Liver (tissue), 3 donors: ENCODE measurements at regions not wholly inside any gene's neighbourhood (a gene's known extent, or its start where the extent isn't known, plus 50 kb on each side); places are given as distances from the start of the nearest gene placed in this dataset.

ENCODE experiments used
- GABPA ChIP-seq, 2 donors: IDR thresholded peaks in 1 of 2; conservative IDR thresholded peaks in 1 of 2; 2 replicates each; pipeline ENCODE4 v1.6.1; 2016; ENCODE audit warnings: antibody characterized with exemption in 2 of 2, mild to moderate bottlenecking in 1 of 2, moderate library complexity in 1 of 2
- JUND ChIP-seq, 2 donors: IDR thresholded peaks; 2 replicates each; pipeline ENCODE4 v1.6.1; 2016; ENCODE audit warnings: antibody characterized with exemption in 2 of 2
- NR2F2 ChIP-seq: IDR thresholded peaks from 2 replicates; pipeline ENCODE4 v1.6.1; 2016; ENCODE audit warnings: antibody characterized with exemption
- RAD21 ChIP-seq, 2 donors: IDR thresholded peaks; 2 replicates each; pipeline ENCODE4 v1.6.1; 2016; ENCODE audit warnings: antibody characterized with exemption in 2 of 2, mild to moderate bottlenecking in 2 of 2
- YY1 ChIP-seq: IDR thresholded peaks from 2 replicates; pipeline ENCODE4 v1.6.1; 2016; ENCODE audit warnings: antibody characterized with exemption, mild to moderate bottlenecking
- TF ChIP-seq, protein P1 (sequence below): IDR thresholded peaks from 2 replicates; pipeline ENCODE4 v1.6.1; 2016; ENCODE audit warnings: antibody characterized with exemption
- TF ChIP-seq, protein P2 (sequence below): fragments of 150-350 bp; IDR thresholded peaks from 2 replicates; pipeline ENCODE4 v1.5.1; 2017; ENCODE audit warnings: improper control_type of control experiment, low read depth, low read length; ENCODE audit not compliant: missing input control
- TF ChIP-seq, protein P3 (sequence below): IDR thresholded peaks from 2 replicates; pipeline ENCODE4 v1.6.1; 2016; ENCODE audit warnings: antibody characterized with exemption
- TF ChIP-seq, protein P4 (sequence below): IDR thresholded peaks from 2 replicates; pipeline ENCODE4 v1.6.1; 2016; ENCODE audit warnings: antibody characterized with exemption, mild to moderate bottlenecking
- TF ChIP-seq, protein P5 (sequence below): IDR thresholded peaks from 2 replicates; pipeline ENCODE4 v1.6.1; 2016; ENCODE audit warnings: antibody characterized with exemption
- donor health status: healthy.
- donor health status: healthy.

DNA sequence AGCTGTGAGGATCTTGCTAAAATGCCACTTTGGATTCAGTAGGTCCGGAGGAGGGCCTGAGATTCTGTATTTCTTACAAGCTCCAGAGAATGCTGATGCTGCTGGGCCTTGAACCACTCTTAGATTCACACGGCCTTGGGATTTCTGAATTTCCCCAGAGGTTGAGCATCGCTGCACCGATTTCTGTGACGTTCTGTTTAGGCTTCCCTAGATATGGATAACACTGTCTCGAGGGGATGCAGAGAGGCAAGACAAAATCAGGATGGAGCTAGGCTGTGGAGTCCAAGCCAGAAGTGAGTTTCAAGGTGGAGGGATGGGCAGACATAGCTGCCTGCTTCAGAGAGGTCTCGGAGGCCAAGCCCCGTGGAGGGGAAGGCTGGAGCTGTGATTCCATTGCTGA, 415.9 kb upstream of the PROX1 start:
- TF ChIP-seq GABPA (IDR thresholded peaks at IDR 0.05 in 1 of 2, conservative IDR thresholded peaks at IDR 0.05 in 1 of 2), result no peak
- TF ChIP-seq, protein P1, sequence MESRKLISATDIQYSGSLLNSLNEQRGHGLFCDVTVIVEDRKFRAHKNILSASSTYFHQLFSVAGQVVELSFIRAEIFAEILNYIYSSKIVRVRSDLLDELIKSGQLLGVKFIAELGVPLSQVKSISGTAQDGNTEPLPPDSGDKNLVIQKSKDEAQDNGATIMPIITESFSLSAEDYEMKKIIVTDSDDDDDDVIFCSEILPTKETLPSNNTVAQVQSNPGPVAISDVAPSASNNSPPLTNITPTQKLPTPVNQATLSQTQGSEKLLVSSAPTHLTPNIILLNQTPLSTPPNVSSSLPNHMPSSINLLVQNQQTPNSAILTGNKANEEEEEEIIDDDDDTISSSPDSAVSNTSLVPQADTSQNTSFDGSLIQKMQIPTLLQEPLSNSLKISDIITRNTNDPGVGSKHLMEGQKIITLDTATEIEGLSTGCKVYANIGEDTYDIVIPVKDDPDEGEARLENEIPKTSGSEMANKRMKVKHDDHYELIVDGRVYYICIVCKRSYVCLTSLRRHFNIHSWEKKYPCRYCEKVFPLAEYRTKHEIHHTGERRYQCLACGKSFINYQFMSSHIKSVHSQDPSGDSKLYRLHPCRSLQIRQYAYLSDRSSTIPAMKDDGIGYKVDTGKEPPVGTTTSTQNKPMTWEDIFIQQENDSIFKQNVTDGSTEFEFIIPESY, result no peak
- TF ChIP-seq, protein P2, sequence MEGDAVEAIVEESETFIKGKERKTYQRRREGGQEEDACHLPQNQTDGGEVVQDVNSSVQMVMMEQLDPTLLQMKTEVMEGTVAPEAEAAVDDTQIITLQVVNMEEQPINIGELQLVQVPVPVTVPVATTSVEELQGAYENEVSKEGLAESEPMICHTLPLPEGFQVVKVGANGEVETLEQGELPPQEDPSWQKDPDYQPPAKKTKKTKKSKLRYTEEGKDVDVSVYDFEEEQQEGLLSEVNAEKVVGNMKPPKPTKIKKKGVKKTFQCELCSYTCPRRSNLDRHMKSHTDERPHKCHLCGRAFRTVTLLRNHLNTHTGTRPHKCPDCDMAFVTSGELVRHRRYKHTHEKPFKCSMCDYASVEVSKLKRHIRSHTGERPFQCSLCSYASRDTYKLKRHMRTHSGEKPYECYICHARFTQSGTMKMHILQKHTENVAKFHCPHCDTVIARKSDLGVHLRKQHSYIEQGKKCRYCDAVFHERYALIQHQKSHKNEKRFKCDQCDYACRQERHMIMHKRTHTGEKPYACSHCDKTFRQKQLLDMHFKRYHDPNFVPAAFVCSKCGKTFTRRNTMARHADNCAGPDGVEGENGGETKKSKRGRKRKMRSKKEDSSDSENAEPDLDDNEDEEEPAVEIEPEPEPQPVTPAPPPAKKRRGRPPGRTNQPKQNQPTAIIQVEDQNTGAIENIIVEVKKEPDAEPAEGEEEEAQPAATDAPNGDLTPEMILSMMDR, result no peak
- TF ChIP-seq JUND (IDR thresholded peaks at IDR 0.05), result no peak
- TF ChIP-seq, protein P3, sequence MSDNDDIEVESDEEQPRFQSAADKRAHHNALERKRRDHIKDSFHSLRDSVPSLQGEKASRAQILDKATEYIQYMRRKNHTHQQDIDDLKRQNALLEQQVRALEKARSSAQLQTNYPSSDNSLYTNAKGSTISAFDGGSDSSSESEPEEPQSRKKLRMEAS, result no peak
- TF ChIP-seq, protein P4, sequence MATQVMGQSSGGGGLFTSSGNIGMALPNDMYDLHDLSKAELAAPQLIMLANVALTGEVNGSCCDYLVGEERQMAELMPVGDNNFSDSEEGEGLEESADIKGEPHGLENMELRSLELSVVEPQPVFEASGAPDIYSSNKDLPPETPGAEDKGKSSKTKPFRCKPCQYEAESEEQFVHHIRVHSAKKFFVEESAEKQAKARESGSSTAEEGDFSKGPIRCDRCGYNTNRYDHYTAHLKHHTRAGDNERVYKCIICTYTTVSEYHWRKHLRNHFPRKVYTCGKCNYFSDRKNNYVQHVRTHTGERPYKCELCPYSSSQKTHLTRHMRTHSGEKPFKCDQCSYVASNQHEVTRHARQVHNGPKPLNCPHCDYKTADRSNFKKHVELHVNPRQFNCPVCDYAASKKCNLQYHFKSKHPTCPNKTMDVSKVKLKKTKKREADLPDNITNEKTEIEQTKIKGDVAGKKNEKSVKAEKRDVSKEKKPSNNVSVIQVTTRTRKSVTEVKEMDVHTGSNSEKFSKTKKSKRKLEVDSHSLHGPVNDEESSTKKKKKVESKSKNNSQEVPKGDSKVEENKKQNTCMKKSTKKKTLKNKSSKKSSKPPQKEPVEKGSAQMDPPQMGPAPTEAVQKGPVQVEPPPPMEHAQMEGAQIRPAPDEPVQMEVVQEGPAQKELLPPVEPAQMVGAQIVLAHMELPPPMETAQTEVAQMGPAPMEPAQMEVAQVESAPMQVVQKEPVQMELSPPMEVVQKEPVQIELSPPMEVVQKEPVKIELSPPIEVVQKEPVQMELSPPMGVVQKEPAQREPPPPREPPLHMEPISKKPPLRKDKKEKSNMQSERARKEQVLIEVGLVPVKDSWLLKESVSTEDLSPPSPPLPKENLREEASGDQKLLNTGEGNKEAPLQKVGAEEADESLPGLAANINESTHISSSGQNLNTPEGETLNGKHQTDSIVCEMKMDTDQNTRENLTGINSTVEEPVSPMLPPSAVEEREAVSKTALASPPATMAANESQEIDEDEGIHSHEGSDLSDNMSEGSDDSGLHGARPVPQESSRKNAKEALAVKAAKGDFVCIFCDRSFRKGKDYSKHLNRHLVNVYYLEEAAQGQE, result no peak
- no peak for TF ChIP-seq RAD21 (IDR thresholded peaks at IDR 0.05)
- no peak for TF ChIP-seq NR2F2
- TF ChIP-seq YY1, result no peak
- TF ChIP-seq, protein P5, sequence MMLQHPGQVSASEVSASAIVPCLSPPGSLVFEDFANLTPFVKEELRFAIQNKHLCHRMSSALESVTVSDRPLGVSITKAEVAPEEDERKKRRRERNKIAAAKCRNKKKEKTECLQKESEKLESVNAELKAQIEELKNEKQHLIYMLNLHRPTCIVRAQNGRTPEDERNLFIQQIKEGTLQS, result no peak
